ENCODE measurements at regions not wholly inside any gene's neighbourhood (a gene's known extent, or its start where the extent isn't known, plus 50 kb on each side); places are given as distances from the start of the nearest gene placed in this dataset.

- TF ChIP-seq, protein P1, sequence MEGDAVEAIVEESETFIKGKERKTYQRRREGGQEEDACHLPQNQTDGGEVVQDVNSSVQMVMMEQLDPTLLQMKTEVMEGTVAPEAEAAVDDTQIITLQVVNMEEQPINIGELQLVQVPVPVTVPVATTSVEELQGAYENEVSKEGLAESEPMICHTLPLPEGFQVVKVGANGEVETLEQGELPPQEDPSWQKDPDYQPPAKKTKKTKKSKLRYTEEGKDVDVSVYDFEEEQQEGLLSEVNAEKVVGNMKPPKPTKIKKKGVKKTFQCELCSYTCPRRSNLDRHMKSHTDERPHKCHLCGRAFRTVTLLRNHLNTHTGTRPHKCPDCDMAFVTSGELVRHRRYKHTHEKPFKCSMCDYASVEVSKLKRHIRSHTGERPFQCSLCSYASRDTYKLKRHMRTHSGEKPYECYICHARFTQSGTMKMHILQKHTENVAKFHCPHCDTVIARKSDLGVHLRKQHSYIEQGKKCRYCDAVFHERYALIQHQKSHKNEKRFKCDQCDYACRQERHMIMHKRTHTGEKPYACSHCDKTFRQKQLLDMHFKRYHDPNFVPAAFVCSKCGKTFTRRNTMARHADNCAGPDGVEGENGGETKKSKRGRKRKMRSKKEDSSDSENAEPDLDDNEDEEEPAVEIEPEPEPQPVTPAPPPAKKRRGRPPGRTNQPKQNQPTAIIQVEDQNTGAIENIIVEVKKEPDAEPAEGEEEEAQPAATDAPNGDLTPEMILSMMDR (IDR thresholded peaks at IDR 0.05), result no peak
- no peak for TF ChIP-seq ZFX (IDR thresholded peaks at IDR 0.05; ENCODE audit: borderline replicate concordance)
- H3K27ac ChIP-seq, result no peak overlapping the region
Measured at GRCh38 chr1:178630417-178630816, 94.6 kb upstream of the RALGPS2 start.

DNA sequence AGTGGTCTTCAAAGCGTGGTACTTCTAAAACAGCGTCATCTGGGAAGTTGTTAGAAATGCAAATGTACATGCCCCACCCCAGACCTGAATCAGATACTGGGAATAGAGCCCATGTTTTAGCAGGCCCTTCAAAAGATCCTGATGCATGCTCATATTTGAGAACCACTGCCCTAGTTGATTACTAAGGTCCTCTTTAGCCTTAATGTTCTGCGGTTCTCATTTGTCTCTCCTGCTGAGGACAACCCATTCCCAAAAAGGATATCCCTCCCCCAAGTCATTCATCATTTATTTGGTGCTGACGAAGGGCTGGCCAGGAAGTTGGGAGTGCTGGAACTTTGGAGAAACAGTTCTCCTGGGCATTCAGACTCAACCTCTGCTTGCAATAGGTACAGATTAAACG lies 92.4 kb upstream of the RALGPS2 start:
- no peak for TF ChIP-seq ZFX (IDR thresholded peaks at IDR 0.05; ENCODE audit: borderline replicate concordance)
- TF ChIP-seq, protein P1 (IDR thresholded peaks at IDR 0.05), result no peak
- no peak overlapping the region for H3K27ac ChIP-seq

DNA sequence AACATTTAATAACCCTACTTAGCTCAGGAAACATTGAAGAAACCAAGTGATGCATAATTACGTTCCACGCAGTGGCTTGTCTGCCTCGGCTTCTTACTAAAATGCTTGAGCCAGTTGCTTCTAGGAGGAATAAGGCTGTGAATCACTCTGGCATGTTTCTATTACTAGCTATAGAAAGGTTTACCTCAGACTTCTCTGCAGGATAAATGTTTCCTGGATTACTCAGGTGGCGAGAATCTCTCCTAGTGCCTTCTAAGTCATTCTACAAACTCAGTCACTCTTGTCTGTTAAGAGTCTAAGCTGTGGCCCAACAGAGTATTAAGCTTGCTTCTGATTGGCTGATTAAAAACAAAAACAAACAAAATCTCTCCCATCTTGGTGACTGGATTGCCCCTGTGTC lies 92.0 kb upstream of the RALGPS2 start:
- TF ChIP-seq, protein P1 (IDR thresholded peaks at IDR 0.05), result no peak
- TF ChIP-seq ZFX (IDR thresholded peaks at IDR 0.05; ENCODE audit: borderline replicate concordance), result no peak

DNA sequence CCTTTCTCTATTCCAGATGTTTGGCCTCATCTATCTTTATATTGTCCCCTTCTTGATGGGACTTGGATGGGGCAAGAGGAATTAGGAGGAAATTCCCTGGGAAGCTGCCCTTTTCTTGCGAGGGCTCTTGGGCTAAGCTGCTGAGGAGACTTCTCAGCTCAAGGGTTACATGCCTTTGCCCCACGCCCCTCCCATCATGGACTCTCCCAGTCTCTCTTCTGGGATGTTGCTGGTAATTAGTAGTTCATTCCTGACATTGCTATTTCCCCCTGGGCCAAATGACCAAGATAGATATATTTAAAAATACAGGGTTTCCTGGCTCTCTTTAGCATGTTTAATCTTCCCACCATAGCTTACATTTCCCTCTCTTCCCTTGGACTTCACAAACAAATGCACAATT lies 90.6 kb upstream of the RALGPS2 start:
- H3K27ac ChIP-seq, result no peak overlapping the region
- no peak for TF ChIP-seq ZFX (IDR thresholded peaks at IDR 0.05; ENCODE audit: borderline replicate concordance)
- TF ChIP-seq, protein P1 (IDR thresholded peaks at IDR 0.05), result no peak

More for the DNA sequence above, 92.0 kb upstream of the RALGPS2 start:
- no peak overlapping the region for H3K27ac ChIP-seq

GRCh38 chr1:178637841-178638240 lies 87.2 kb upstream of the RALGPS2 start:
- TF ChIP-seq ZFX (IDR thresholded peaks at IDR 0.05; ENCODE audit: borderline replicate concordance), result no peak
- TF ChIP-seq, protein P1 (IDR thresholded peaks at IDR 0.05), result no peak
- no peak overlapping the region for H3K27ac ChIP-seq

GRCh38 chr1:178639326-178639725 lies 85.7 kb upstream of the RALGPS2 start:
- no peak overlapping the region for H3K27ac ChIP-seq
- TF ChIP-seq, protein P1 (IDR thresholded peaks at IDR 0.05), result no peak
- TF ChIP-seq ZFX (IDR thresholded peaks at IDR 0.05; ENCODE audit: borderline replicate concordance), result no peak

DNA sequence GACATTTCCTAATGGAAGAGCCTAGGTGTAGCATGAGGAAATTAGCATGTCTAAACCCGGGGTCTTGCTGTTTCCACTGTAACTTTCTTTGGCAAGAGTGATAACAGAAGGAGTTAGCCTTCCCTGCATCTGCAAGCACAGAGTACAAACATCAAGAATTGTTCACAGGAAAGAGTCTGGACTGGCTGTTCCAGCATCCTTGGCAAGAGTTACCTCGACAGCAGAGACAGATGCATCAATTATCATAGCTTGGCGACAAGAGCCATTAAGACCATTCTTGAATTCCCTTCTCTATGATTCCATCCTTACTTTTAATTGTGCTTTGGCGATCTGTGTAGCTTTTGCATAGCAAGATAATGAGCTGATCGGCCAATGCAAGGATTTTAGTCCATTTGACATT lies 82.8 kb upstream of the RALGPS2 start:
- H3K27ac ChIP-seq, result no peak overlapping the region
- no peak for TF ChIP-seq ZFX (IDR thresholded peaks at IDR 0.05; ENCODE audit: borderline replicate concordance)
- TF ChIP-seq, protein P1 (IDR thresholded peaks at IDR 0.05), result no peak
